D721Med (cell line): ENCODE measurements at regions not wholly inside any gene's neighbourhood (a gene's known extent, or its start where the extent isn't known, plus 50 kb on each side); places are given as distances from the start of the nearest gene placed in this dataset.

Experiments used
- DNase-seq: peaks from one replicate; pipeline ENCODE4 v3.0.0; 2011; ENCODE audit warnings: low spot score; ENCODE audit not compliant: insufficient read length
- FAIRE-seq: peaks from 2 replicates; lab custom pipeline; 2011; peaks lifted over from hg19 to GRCh38; lab: Jason Lieb, UNC
- CTCF ChIP-seq: IDR thresholded peaks from 2 replicates; pipeline ENCODE4 v1.5.1; 2012; ENCODE audit warnings: mild to moderate bottlenecking, control low read depth; ENCODE audit not compliant: insufficient read depth; ENCODE audit errors: missing control alignments

GRCh38 chr4:38609614-38610013, 54.4 kb upstream of the KLF3 start:
- no peak for TF ChIP-seq CTCF
- FAIRE-seq: no peak
- no peak for DNase-seq

GRCh38 chr4:38610521-38610920, 53.5 kb upstream of the KLF3 start:
- no peak for DNase-seq
- FAIRE-seq: no peak
- no peak for TF ChIP-seq CTCF

GRCh38 chr4:38610966-38611431, 53.0 kb upstream of the KLF3 start:
- DNase-seq (no peak), FAIRE-seq (no peak)
- no peak for TF ChIP-seq CTCF

- DNase-seq (no peak), FAIRE-seq (no peak)
- TF ChIP-seq CTCF: no peak
These were observed 52.3 kb upstream of the KLF3 start for GRCh38 chr4:38611676-38612075.

GRCh38 chr4:38612646-38613414, 51.2 kb upstream of the KLF3 start:
- DNase-seq: no peak
- no peak for TF ChIP-seq CTCF
- FAIRE-seq: no peak
